GM18505 (cell line): ENCODE measurements at regions not wholly inside any gene's neighbourhood (a gene's known extent, or its start where the extent isn't known, plus 50 kb on each side); places are given as distances from the start of the nearest gene placed in this dataset.
"Not testable (repeated sequence)": the region's sequence is repeated elsewhere in the genome, so short reads cannot be mapped to it uniquely, and the experiment has no call there.

Experiments
- ATAC-seq: cut with Tn5 transposase; IDR thresholded peaks from one replicate; pipeline ENCODE4 v1.9.1; 2021; ENCODE audit not compliant: unreplicated experiment
- POLR2A ChIP-seq: IDR thresholded peaks from 4 replicates; pipeline ENCODE4 v1.6.1; 2011; ENCODE audit warnings: borderline replicate concordance; ENCODE audit not compliant: insufficient read depth, insufficient read length; ENCODE audit errors: extremely low read depth

DNA sequence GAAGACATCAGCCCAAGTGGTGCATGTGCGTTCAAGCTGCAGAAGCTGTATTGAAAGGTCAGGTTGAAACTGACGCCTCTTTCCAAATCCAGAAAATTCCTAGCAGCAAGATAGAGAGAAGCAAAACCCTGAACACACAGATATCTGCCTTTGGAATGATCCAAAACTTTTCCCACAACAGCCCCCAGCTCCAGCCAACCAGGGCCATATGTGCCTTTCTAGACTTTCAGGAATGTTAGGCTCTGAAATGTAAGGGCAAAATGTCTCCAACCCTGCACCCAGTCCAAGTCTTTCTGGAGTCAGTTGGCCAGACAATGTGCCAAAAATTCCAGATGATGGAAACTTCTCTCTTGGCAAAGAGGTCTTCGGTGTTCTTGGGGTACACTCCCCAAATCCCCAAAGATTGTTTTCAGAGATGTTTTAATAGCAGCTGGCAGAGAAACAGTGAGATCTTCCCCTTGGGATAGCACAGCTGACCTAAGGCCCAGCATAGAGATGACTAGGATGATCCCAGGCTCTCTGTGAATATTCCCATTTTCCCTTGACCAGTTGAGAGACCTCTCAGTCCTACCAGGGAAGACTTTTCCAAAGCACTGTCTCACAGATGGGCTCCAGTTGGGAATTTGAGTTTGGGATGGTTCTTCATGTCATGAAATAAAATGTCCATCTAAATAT lies 440.4 kb upstream of the CD180 start:
- ATAC-seq = no peak
- no peak for TF ChIP-seq POLR2A

- no peak for TF ChIP-seq POLR2A
- no peak for ATAC-seq
These were observed 439.5 kb upstream of the CD180 start for GRCh38 chr5:67636091-67636490.

- ATAC-seq = not testable (repeated sequence)
These were observed 430.5 kb upstream of the CD180 start for GRCh38 chr5:67627079-67627478.

GRCh38 chr5:67623078-67623477 lies 426.5 kb upstream of the CD180 start:
- no peak for TF ChIP-seq POLR2A
- ATAC-seq = no peak

DNA sequence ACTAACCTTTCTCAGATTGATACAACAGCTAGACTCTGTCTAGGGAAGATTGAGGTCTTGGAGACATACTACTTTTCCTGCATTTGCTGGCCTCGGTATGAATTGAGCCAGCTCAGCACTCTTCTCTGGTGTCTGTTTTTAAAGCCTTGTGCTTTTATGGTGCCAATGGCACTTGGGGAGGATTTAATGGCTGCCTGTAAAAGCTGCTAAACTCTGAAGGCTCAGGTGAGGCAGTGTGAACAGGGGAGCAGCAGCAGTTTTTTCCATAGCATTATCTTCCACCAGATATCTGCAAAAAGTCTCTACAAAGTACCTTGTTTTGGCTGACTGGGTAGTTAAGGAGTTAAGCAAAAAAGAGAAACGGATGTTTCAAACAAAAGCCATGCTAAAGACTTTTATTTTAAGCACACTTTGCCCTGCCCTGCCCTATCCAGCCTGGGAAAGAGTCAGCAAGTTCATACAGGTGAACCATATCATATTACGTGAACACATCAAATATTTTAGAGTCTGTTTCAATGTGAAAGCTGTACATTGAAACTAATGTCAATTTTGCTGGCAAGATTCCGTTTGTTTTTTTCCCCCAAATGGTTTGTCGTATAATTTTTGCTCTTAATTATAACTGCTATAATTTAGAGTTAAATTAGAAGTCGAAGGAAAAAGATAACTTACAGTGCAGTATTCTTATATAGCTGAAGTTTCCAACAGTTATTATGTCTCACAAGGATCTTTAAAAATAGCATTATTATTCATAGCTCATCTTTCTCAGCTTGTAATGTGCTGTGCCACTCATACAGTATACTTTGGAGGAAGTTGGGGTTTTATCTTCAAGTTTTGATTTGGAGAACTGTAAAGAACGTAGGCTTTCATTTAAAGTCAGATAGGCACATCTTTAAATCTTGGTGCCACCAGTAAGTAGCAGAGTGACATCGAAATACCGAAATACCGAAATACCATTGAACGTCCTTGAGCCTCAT lies 424.1 kb upstream of the CD180 start:
- TF ChIP-seq POLR2A = no peak

GRCh38 chr5:67619636-67620035 lies 423.0 kb upstream of the CD180 start:
- no peak for ATAC-seq
- no peak for TF ChIP-seq POLR2A

More for the DNA sequence above, 424.1 kb upstream of the CD180 start:
- ATAC-seq = no peak

DNA sequence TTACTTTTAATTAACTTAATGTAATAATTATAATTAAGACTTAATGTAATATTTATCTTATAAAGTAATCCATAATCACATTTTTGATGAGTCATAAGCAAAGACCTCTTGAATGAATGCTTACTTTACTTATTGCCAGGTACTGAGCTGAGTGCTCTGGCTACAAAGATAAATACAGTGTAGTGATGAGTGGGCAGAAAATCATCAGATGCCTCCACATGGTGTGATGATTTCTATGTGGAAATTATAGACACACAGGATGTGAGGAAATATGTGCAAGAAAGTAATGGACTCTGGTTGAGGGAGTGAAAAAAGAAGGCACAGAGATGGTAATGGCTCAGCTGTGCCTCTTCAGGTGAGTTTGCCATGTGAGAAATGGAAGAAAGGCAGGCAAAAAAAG lies 422.6 kb upstream of the CD180 start:
- no peak for ATAC-seq
- TF ChIP-seq POLR2A = no peak

DNA sequence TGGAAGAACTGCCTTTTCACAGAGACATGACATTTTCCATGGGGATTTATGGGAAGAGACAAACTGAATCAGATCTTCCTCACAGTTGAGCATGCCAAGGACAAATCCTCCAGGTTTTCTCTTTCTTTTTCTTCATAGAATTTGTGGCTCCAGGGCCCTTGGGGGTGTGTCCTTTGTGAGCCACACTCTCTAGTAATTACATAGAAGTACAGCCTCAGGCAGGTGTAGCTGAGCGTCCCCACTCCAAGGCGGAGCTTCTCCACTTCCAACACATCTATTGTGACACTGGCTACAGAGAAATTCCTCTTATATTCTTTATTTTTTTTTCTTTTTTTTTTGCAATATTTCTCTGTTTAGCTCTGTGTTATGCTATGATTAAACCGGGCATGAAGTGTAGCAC lies 420.5 kb upstream of the CD180 start:
- TF ChIP-seq POLR2A = no peak
- no peak for ATAC-seq

- ATAC-seq = no peak
- no peak for TF ChIP-seq POLR2A
These were observed 416.4 kb upstream of the CD180 start for GRCh38 chr5:67612961-67613360.

DNA sequence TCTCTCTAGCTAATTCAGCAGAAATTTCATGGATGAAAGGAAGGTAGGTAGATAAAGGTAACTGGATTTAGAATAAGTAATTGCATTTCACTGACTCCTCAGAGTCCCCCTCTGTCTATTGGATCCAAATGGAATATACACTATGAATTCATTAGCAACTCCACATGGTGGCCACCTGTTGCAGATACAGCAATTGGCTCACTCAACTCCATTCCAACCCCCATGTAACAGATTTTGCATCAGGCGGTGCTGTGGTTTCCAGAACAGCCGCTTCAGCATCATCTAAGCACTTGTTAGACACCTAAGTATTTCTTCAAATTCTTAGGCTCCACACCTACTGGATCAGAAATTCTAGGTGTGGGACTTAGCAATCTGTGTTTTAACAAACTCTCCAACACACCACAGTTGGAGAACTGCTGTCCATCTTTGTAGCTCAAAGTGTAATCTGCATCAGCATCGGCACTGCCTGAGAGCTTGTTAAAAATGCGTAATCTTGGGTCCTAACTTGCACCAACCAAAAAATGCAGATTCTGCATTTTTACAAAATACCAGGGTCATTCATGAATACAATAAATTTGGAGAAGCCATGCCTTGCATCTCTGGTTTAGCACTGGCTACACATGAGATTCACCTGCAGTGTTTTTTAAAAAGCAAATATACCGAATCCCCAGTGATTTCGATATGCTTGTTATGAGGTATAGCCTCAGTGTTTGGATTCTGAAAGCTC lies 413.8 kb upstream of the CD180 start:
- no peak for TF ChIP-seq POLR2A
- ATAC-seq = no peak

- no peak for TF ChIP-seq POLR2A
- ATAC-seq = no peak
These were observed 411.4 kb upstream of the CD180 start for GRCh38 chr5:67607958-67608357.

DNA sequence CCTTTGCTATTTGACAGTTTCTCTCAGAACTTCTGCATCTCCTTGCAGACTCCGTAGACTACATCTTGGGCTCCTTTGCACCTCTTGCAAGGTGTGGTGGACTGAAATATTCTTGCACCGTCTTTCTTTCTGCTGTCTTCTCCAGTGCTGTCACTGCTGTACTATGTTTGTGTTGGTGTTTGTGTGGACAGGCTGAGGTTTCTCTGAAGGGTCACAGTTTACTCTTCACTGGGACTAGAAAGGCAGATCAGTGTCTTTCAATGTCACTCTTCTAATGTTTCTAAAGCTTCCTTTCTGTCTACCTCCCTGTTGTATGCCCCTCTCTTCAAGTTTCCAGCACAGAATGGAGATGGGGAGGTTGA lies 410.0 kb upstream of the CD180 start:
- no peak for TF ChIP-seq POLR2A
- ATAC-seq = no peak

GRCh38 chr5:67605730-67606585 lies 409.4 kb upstream of the CD180 start:
- no peak for ATAC-seq
- TF ChIP-seq POLR2A = no peak
